Left colon (tissue), 2 donors: ENCODE measurements at regions not wholly inside any gene's neighbourhood (a gene's known extent, or its start where the extent isn't known, plus 50 kb on each side); places are given as distances from the start of the nearest gene placed in this dataset.

ENCODE experiments used
- ATAC-seq: fragments of 200-7000 bp; cut with Tn5 transposase; one replicate; pipeline ENCODE4 v1.9.1; 2020; ENCODE audit warnings: mild to moderate bottlenecking, moderate library complexity
- DNase-seq, 2 donors: peaks; one replicate each; pipeline ENCODE4 v3.0.0-alpha.2; 2020
- intact Hi-C, 2 donors: fragments of 100-400 bp; cut with DNase I in 1 of 2; cut with micrococcal nuclease in 1 of 2; formaldehyde crosslinking; loops; one replicate each; pipeline versions ENCODE4 v1.11.2 to v1.14.0; 2022; cut with DNase I, micrococcal nuclease
- donor health status: DM: no; HTN: no; CAD: no.
- donor health status: DM: yes; HTN: yes; CAD: no.

DNA sequence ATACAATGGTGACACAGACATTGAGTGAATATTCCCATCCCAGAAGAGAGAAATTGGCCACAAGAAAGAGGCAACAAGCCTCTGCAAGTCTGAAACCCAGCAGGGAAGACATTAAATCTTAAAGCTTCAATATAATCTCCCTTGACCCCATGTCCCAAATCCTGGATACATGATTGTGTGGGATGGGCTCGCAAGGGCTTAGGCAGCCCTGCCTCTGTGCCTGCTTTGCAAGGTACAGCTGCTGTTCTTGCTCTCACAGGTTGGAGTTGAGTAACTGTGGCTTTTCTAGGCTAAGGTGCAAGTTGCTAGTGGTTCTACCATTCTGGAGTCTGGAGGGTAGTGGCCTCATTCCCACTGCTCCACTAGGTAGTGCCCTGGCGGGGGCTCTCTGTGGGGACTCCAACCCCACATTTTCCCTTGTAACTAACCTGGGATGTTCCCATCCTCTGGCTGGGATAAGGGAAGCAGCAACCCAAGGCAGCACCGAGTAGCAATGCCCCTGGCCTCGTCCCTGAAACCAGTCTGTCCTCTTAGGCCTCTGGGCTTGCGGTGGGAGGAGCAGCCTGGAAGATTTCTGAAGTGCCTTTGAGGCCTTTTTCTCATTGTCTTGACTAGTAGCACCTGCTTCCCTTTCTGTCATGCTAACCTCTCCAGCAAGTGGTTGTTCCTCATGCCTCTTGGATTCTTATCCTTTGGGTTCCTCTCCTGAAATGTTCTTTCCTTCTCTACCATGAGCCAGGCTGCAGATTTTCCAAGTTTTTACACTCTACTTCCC lies 90.0 kb downstream of the FAM174B start:
- intact Hi-C loops, result no loop called here
- DNase-seq (no peak), ATAC-seq (no peak)

DNA sequence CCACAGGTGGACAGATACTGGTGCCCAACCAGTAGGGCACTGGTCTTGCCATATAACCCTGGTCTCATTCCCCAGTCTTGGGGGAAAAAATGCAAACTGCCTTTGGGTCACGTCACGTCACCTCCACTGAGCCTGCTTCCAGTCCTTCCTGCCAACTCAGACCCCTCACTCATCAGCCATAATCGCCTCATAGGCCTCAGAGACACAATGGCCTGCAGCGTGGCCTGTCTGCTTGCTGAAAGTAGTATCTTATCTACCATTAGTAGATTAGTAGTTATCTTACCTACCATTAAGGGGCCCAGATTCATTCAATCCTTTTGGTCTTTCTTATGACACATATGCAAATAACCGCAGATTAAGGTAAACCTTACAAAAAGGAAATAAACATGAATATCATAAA lies 93.8 kb downstream of the FAM174B start:
- intact Hi-C loops, result no loop called here
- no peak for DNase-seq
- no peak for ATAC-seq

DNA sequence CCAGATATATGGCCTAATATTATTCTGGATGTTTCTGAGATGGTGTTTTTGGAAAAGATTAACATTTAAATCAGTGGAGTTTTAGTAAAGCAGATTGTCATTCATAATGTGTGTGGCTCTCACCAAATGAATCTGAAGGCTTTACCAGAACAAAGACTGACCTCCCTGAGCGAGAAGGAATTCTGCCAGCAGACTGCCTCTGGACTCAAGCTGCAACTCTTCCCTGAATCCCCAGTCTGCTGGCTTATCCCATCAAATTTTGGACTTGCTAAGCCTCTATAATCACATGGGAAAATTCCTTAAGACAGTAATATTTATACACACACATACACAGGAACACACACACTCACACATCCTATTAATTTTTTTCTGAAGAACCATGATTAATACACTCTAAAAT lies 102.3 kb downstream of the FAM174B start:
- intact Hi-C loops, result no loop called here
- ATAC-seq, result no peak
- no peak for DNase-seq

DNA sequence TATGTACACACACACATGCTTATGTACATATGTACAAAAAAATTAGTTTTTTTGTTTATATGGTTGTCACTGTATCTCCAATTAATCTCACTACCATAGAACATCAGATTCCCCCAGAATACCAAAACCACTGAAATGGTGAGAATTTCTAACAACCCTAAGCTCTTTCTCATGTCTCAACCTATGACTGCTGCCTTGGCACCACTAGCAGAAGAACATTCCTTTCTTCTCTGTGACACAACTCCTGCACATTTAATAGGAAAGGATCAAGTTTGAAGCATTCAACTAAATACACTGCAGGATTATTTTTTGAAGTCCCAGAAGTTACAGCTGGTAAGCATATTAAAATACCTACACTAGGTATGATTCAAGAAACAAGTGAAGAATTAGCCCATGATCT lies 109.6 kb downstream of the FAM174B start:
- ATAC-seq (no peak), DNase-seq (no peak)
- intact Hi-C loops, result no loop called here

DNA sequence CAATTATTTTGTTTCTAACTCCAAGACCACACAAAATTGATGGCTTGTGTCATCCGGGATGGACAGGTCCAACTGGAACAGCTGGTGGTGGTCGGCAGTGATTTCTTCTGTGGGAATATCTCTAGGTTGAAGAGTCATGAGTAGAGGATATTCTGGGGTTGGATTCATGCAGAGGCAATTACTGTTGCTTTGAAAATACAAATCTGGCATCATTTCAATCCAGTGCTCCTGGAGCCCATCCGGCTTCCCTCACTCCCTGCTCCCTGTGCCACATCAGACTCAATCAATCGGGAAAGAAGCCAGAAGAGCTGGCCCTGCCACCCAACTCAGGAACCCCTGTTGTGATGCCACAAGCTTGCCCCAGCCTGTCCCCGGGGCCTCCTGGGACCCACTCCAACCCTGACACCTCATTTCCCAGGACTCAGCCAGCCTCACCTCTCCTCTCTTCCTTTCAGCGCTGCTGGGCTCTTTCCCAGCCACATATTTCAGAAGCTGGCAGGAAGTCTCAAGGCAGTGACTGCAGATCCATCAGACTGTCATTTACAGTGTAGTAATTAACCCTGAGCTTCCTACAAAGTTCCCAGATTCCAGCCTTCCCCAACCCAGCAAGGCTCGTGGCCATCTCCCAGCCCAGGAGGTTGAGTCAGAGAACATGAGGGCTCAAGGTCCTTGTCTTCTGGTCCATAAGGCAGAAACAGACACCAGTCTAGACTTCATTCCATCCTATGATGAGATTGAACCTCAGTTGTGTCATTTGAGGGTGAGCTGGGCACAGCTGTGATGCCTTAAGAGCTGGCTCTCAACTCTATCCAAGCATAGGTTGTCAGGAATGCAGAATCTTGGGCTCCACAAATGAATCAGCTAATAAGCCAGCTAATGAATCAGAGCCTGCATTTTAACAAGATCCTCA lies 114.0 kb downstream of the FAM174B start:
- intact Hi-C loops, result no loop called here
- no peak for DNase-seq
- ATAC-seq, result no peak

DNA sequence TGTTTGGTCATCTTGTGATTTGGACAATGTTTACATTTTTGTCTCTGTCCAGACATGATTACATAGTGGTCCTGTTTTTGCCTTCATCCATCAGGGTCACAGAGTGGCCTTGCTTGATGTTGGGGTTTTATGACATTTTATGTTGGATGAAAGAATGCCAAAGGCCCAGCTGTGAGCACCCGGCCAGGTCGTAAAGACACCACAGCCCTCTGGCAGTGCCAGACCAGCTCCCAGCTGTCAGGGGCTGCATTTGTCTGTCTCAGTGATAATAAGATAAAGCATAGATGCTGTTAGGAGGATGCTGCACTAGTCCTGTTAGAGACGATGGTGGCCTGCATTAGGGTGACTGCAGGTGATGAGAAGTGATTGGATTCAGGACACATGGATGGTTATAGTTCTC lies 117.5 kb downstream of the FAM174B start:
- DNase-seq, result no peak
- intact Hi-C loops, result no loop called here
- no peak for ATAC-seq

DNA sequence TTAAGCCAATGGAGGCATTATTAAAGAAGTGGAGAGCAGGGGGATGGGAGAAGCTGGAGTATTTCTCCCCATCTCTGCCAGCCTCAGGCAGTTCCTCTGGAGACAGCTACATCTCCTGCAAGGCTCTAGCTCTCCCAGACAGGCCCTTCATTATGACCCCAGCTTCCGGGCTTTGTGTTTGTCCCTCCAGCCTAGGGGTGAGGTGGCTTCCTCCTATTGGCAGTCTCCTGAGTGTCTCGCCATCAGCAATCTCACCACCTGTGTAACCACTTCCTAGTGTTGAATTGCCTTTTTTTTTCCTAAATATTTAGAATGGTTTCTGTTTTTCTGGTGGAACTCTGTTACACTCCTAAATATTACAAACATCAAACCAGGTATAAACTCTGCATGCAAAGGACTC lies 122.3 kb downstream of the FAM174B start:
- no peak for DNase-seq
- ATAC-seq, result no peak
- intact Hi-C loops, result no loop called here

DNA sequence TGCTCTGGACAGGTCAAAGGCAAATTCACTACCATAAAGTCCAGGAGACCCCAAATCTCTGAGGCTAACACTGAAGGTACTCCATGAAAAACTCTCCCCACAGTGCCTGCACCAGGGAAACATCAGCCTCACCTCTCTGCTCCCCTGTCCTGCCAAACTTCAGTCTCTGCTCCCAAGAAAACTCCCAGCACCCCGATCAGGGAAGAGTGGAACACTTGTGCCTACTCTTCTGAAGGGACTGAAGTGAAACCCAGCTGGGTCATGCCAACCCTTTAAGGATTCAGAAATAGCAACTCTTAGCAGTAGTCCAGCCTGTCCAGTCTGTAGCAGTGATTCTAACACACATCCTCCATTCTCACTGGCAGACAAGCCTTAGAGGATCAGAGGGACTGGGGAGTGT lies 124.2 kb downstream of the FAM174B start:
- intact Hi-C loops, result no loop called here
- no peak for ATAC-seq
- no peak for DNase-seq

DNA sequence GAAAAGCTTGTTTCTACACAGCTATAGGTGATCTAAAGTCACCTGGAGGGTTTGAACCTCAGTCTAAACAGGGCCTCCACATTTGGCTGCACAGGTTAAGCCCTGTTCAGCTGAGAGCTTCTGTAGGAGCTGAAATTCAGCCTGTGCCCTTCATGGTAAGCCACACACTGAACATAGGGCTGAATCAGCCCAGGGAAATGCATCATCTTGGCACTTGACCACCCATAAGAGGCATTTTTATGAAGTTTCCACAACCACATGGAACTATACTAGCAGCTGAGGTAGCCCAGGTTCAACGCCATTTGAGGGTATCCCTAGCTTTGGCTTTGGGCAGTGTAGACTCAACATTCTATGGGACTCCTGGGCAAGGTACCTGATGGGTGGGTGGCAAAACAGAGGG lies 126.8 kb downstream of the FAM174B start:
- no peak for DNase-seq
- no peak for ATAC-seq
- intact Hi-C loops, result loop anchor here in 1 of 2 donors (10.0 kb wide), 1 partner anchor 156 kb away; no protein-coding TSS in a partner anchor

DNA sequence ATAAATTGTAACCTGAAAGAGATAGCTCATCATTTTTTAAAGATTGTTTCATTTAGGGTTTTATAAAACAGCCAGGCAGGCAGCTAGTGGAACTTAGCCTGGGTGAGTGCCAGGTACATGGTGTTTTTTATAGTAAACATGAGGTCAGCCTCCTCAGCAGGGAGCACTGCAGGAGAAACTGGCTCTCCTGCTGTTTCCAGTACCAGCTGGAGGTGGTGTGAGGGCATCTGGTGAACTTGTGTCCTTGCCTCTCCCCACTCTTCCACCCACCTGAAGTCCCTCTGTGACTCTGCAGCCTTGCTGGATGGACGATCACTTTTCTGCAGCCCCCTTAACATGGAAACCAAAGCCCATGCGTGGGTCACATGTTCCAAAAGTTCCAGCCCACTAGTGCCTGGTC lies 128.4 kb downstream of the FAM174B start:
- ATAC-seq (no peak), DNase-seq (peak; percentile 12 to 31)
- intact Hi-C loops, result loop anchor here in 1 of 2 donors (10.0 kb wide), 1 partner anchor 158 kb away; no protein-coding TSS in a partner anchor

DNA sequence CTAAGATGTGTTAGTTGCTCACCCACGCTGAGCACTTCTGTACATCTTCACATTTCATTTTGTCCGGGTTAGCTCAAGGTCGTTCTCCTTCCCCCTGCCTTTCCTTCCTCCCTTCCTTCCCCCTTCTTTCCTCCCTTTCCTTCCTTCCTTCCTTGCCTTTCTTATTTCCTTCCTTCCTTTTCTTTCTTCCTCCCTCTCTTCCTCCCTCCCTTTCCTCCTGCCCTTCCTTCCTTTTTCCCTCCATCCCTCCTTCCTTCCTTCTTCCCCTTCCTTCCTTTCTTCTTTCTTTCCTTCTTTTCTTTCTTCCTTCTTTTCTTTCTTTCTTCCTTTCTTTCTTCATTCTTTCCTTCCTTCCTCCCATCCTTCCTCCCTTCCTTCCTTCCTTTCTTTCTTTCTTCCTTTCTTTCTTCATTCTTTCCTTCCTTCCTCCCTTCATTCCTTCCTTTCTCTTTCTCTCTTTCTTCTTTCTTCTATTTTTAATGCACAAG lies 129.8 kb downstream of the FAM174B start:
- ATAC-seq (no peak), DNase-seq (no peak)
- intact Hi-C loops, result loop anchor here in 1 of 2 donors (10.0 kb wide), 1 partner anchor 159 kb away; no protein-coding TSS in a partner anchor

DNA sequence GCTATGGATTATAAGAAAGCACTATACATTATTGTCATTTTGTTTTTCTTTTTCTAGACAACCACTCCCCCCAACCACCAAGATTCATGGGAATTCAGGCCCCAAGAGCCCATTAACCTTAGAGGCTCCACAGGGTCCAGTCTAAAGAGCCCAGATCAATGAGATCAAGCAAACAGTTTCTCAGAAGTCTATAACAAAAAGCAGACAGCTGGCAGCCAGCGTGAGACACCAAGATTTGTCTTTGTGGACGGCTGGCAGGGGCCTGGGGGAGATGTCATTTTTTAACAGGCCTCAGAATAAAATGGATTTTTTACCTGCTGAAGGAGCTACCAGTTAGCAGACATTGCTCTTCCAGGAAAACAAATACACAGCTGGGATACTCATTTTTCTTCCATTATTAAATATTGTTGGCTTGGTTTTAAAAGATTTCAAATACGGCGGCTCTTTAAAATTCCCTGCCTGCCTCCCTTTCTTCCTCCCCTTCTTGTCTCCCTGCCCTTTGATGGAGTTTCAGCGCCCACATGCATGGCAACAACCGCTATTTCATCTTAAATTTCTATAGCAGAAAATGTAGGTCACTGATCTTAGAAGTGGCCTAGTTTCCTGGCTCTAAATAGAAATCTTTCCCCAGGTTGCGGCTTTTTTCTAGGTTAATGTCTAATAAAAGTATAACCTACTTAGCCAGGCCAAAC lies 130.6 kb downstream of the FAM174B start:
- ATAC-seq (no peak), DNase-seq (no peak)
- intact Hi-C loops, result loop anchor here in 1 of 2 donors (10.0 kb wide), 1 partner anchor 160 kb away; no protein-coding TSS in a partner anchor

DNA sequence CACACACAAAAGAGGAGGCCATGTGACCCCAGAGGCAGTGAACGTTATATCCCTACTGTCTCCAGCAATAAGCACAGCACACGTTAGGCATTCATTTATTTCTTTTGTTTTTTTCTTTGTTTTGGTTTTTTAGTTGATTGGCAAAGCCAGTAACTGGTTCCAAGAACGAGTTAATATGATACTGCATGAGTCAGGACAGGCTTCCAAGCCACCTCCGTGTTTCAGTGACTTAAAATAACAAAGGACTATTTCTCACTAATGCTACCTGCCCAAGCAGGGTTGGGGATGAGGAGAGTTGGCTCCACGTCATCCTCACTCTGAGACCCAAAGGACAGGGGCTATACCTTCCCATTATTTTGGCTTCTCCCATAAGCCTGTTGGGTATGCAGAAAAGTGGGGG lies 130.5 kb downstream of the ST8SIA2 start:
- DNase-seq (no peak), ATAC-seq (no peak)
- intact Hi-C loops, result loop anchor here in 1 of 2 donors (10.0 kb wide), 1 partner anchor 161 kb away; no protein-coding TSS in a partner anchor

DNA sequence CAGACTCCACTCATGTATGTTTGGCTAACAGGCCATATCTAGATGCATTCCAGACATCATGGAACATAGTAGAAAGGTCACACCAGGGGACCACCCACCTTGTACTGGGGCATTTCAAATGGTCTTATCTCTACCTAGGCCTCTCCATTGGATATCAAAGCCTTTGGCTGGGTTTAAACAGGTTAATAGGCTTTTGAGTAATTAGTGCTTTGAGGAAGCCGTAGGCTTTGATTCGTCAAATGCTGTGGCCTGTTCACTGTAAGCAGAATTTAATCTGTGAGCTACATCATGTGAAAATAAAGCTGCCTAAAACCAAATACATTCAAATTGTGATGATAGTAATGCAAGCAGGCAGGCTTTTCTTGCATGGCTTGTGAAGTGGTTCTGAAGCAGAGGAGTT lies 129.5 kb downstream of the ST8SIA2 start:
- DNase-seq (no peak), ATAC-seq (no peak)
- intact Hi-C loops, result loop anchor here in 1 of 2 donors (10.0 kb wide), 1 partner anchor 162 kb away; no protein-coding TSS in a partner anchor

DNA sequence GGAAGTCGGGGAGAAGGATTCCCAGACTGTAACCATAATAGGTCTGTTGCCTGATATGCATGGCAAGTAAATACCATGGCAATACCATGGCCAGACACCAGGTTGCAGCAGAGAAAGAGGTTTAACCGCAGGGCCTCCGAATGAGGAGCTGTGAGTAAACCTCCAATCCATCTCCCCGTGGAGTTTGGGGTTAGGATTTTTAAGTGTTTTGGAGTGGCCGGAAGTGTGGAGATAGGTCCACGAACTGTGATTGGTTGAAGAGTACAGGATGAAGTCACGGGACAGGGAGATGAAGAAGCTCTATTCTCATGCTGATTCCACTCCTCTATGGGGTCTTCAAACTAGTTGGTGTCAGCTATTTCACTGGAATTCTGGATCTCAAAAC lies 127.9 kb downstream of the ST8SIA2 start:
- intact Hi-C loops, result loop anchor here in 1 of 2 donors (2.0 to 10.0 kb wide), 2 partner anchors 163 to 193 kb away; no protein-coding TSS in a partner anchor
- DNase-seq (peak; percentile 66 to 75), ATAC-seq (peak; percentile 93)

DNA sequence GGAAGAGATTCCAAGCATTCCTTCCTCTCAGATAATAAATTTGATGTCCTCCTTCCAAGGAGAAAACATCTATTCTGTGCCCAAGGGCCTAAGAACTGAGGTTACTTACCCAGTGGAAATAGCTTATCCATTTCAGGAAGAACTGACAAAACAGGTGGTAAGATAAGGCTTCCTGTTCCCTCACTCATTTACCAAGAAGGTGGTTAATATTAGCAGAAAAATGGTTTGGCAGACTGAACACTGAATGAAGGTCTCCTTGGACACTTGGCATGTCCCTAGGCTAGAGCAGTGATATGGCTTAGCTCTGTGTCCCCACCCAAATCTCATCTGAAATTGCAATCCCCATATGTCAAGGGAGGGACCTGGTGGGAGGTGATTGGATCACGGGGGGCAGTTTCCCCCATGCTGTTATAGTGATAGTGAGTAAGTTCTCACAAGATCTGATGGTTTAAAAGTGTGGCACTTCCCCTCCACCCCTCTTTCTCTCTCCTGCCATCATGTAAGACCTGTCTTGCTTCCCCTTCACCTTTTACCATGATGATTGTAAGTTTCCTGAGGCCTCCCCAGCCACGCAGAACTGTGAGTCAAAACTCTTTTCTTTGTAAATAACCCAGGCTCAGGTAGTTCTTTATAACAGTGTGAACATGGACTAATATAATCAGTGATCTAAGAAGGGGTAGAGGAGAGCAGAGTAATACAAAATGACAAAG lies 127.4 kb downstream of the ST8SIA2 start:
- no peak for DNase-seq
- intact Hi-C loops, result loop anchor here in 1 of 2 donors (2.0 to 10.0 kb wide), 2 partner anchors 164 to 194 kb away; no protein-coding TSS in a partner anchor
- ATAC-seq, result no peak

DNA sequence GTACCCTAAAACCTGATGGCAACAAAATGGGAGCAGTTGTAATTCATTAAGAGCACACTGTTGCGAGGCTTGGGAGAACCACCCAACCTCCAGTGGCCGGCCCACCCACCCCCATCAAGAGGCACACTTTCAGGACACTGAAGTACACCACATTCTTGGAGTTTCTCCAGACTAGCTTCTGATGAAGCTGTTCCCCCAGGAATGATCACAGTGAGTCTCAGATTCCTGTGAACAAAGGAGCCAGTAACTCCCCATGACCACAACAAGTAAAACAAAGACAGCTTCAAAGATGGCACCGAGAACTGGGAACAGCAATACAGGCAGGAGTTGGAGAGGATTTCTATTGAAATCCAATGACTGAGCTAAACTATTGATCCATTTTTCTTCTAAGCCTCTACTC lies 126.0 kb downstream of the ST8SIA2 start:
- intact Hi-C loops, result loop anchor here in 1 of 2 donors (2.0 to 10.0 kb wide), 2 partner anchors 165 to 195 kb away; no protein-coding TSS in a partner anchor
- ATAC-seq (no peak), DNase-seq (no peak)
